H1 (cell line): ENCODE measurements at regions not wholly inside any gene's neighbourhood (a gene's known extent, or its start where the extent isn't known, plus 50 kb on each side); places are given as distances from the start of the nearest gene placed in this dataset.
"Not testable (repeated sequence)": the region's sequence is repeated elsewhere in the genome, so short reads cannot be mapped to it uniquely, and the experiment has no call there.

Experiments used
- CTCF ChIA-PET: fragments of 300-600 bp; sonication (Branson Sonifier 250); formaldehyde crosslinking; loops from one replicate; lab custom pipeline; 2021; ENCODE audit not compliant: partially characterized antibody; lab: Charles Lee
- POLR2A ChIA-PET: fragments of 300-600 bp; sonication (Branson Sonifier 250); formaldehyde crosslinking; loops from one replicate; lab custom pipeline; 2021; ENCODE audit warnings: inconsistent platforms; ENCODE audit not compliant: partially characterized antibody; lab: Charles Lee
- DNase-seq, 2 experiments: peaks; one replicate each; pipeline versions ENCODE4 v3.0.0 to v3.0.0-alpha.2; 2010 to 2022; ENCODE audit warnings: low spot score in 2 of 2, low read depth in 1 of 2, mixed read lengths in 1 of 2
- FAIRE-seq: peaks from 2 replicates; lab custom pipeline; 2011; peaks lifted over from hg19 to GRCh38; lab: Jason Lieb, UNC
- H2AFZ ChIP-seq: 2 replicates; pipeline ENCODE4 v1.8.1; 2012; ENCODE audit warnings: low read length, inconsistent platforms
- H2AK5ac ChIP-seq: 2 replicates; pipeline ENCODE4 v1.6.1; 2013; ENCODE audit warnings: low read depth, low read length
- H2BK120ac ChIP-seq: replicated peaks from 2 replicates; pipeline ENCODE3; 2013; ENCODE audit warnings: low read depth, low read length, inconsistent platforms
- H2BK12ac ChIP-seq: 2 replicates; pipeline ENCODE4 v1.6.1; 2013; ENCODE audit warnings: low read depth, low read length
- H2BK15ac ChIP-seq: 2 replicates; pipeline ENCODE4 v1.6.1; 2013; ENCODE audit warnings: low read length
- H2BK20ac ChIP-seq: 2 replicates; pipeline ENCODE4 v1.6.1; 2013; ENCODE audit warnings: low read length
- H2BK5ac ChIP-seq: 2 replicates; pipeline ENCODE4 v1.6.1; 2013; ENCODE audit warnings: low read depth, low read length
- H3K14ac ChIP-seq: 2 replicates; pipeline ENCODE4 v1.6.1; 2013; ENCODE audit warnings: inconsistent platforms; ENCODE audit not compliant: insufficient read length
- H3K18ac ChIP-seq: 2 replicates; pipeline ENCODE4 v1.6.1; 2013; ENCODE audit warnings: low read length; ENCODE audit errors: extremely low read depth
- H3K23ac ChIP-seq: 2 replicates; pipeline ENCODE4 v1.6.1; 2013; ENCODE audit warnings: inconsistent platforms; ENCODE audit not compliant: insufficient read length
- H3K23me2 ChIP-seq: 2 replicates; pipeline ENCODE4 v1.6.1; 2013; ENCODE audit warnings: low read depth, low read length
- H3K27ac ChIP-seq: 2 replicates; pipeline ENCODE4 v1.6.1; 2011; ENCODE audit warnings: low read depth, low read length, inconsistent platforms
- H3K27me3 ChIP-seq, 4 experiments: replicated peaks in 1 of 4; 1 replicate in 1 of 4; 2 replicates in 3 of 4; pipeline versions ENCODE4 v1.6.1 to v1.8.1; 2011 to 2013; ENCODE audit warnings: low read length in 3 of 4, mild to moderate bottlenecking in 3 of 4, inconsistent platforms in 2 of 4, mixed read lengths in 2 of 4, moderate library complexity in 1 of 4; ENCODE audit not compliant: control insufficient read depth in 3 of 4, insufficient read depth in 3 of 4; ENCODE audit errors: extremely low read depth in 1 of 4
- H3K36me3 ChIP-seq, 4 experiments: 2 replicates each; pipeline versions ENCODE4 v1.6.1 to v1.8.1; 2011 to 2013; ENCODE audit warnings: mild to moderate bottlenecking in 4 of 4, low read length in 3 of 4, moderate library complexity in 2 of 4, control low read depth in 1 of 4, inconsistent platforms in 1 of 4; ENCODE audit not compliant: insufficient read depth in 4 of 4, control insufficient read depth in 2 of 4
- H3K4ac ChIP-seq: replicated peaks from 2 replicates; pipeline ENCODE3; 2013; ENCODE audit warnings: low read length, low read depth, mixed read lengths, inconsistent platforms; ENCODE audit not compliant: insufficient read length
- H3K4me1 ChIP-seq, 4 experiments: replicated peaks in 1 of 4; 1 replicate in 1 of 4; 2 replicates in 3 of 4; pipeline versions ENCODE4 v1.6.1 to v1.8.1; 2011 to 2013; ENCODE audit warnings: low read length in 3 of 4, inconsistent platforms in 2 of 4, mixed read lengths in 1 of 4; ENCODE audit not compliant: insufficient read depth in 4 of 4, control insufficient read depth in 3 of 4
- H3K4me2 ChIP-seq, 2 experiments: 2 replicates each; pipeline versions ENCODE4 v1.6.1 to v1.8.1; 2011 to 2013; ENCODE audit warnings: low read depth in 2 of 2, low read length in 2 of 2, control low read depth in 1 of 2, inconsistent platforms in 1 of 2, mild to moderate bottlenecking in 1 of 2; ENCODE audit not compliant: insufficient read depth in 1 of 2
- H3K4me3 ChIP-seq, 4 experiments: fragments of 200-600, 300-600 bp in 1 of 4; sonication (generic), shearing (Covaris generic), sonication (Bioruptor Twin) in 1 of 4; 2 replicates each; pipeline versions ENCODE4 v1.5.1 to v1.8.1; 2011 to 2016; ENCODE audit warnings: low read length in 4 of 4, low read depth in 3 of 4, control low read depth in 2 of 4, inconsistent platforms in 2 of 4, mild to moderate bottlenecking in 2 of 4, mixed read lengths in 1 of 4, moderate library complexity in 1 of 4; ENCODE audit not compliant: insufficient read depth in 2 of 4; ENCODE audit errors: extremely low read depth in 1 of 4
- H3K56ac ChIP-seq: replicated peaks from 2 replicates; pipeline ENCODE3; 2013; ENCODE audit warnings: low read depth, mild to moderate bottlenecking, mixed read lengths, low read length, inconsistent platforms; ENCODE audit not compliant: insufficient read length
- H3K79me1 ChIP-seq: 2 replicates; pipeline ENCODE4 v1.6.1; 2013; ENCODE audit warnings: low read depth, low read length, control low read depth
- H3K79me2 ChIP-seq, 2 experiments: 2 replicates each; pipeline versions ENCODE4 v1.6.1 to v1.8.1; 2012 to 2013; ENCODE audit warnings: low read length in 2 of 2, mild to moderate bottlenecking in 2 of 2, inconsistent platforms in 1 of 2; ENCODE audit not compliant: insufficient read depth in 2 of 2, control insufficient read depth in 1 of 2
- H3K9ac ChIP-seq, 4 experiments: replicated peaks in 1 of 4; 1 replicate in 1 of 4; 2 replicates in 3 of 4; pipeline versions ENCODE4 v1.6.1 to v1.8.1; 2011 to 2013; ENCODE audit warnings: low read depth in 3 of 4, low read length in 3 of 4, control low read depth in 2 of 4, mild to moderate bottlenecking in 2 of 4, moderate library complexity in 2 of 4, inconsistent platforms in 1 of 4; ENCODE audit errors: extremely low read depth in 1 of 4
- H3K9me3 ChIP-seq, 2 experiments: 2 replicates each; pipeline versions ENCODE4 v1.6.1 to v1.8.1; 2012 to 2013; ENCODE audit warnings: mild to moderate bottlenecking in 2 of 2, moderate library complexity in 2 of 2, control low read depth in 1 of 2, inconsistent platforms in 1 of 2, low read depth in 1 of 2, low read length in 1 of 2, mixed read lengths in 1 of 2; ENCODE audit not compliant: insufficient read depth in 2 of 2
- H4K20me1 ChIP-seq, 2 experiments: replicated peaks in 1 of 2; 2 replicates each; pipeline versions ENCODE3 to v1.8.1; 2011 to 2013; ENCODE audit warnings: inconsistent platforms in 2 of 2, low read length in 2 of 2, mild to moderate bottlenecking in 1 of 2; ENCODE audit not compliant: insufficient read depth in 2 of 2, control insufficient read depth in 1 of 2
- H4K5ac ChIP-seq: 2 replicates; pipeline ENCODE4 v1.6.1; 2013; ENCODE audit warnings: low read length, low read depth, mixed read lengths, inconsistent platforms; ENCODE audit not compliant: insufficient read length
- H4K8ac ChIP-seq: 2 replicates; pipeline ENCODE4 v1.8.0; 2013; ENCODE audit warnings: mild to moderate bottlenecking, moderate library complexity, low read length, inconsistent platforms; ENCODE audit not compliant: insufficient read depth; ENCODE audit errors: extremely low read depth
- H4K91ac ChIP-seq: replicated peaks from 2 replicates; pipeline ENCODE3; 2013; ENCODE audit warnings: low read length, mixed read lengths, inconsistent platforms; ENCODE audit not compliant: insufficient read length
- WGBS, 2 experiments: shearing (Covaris generic) in 1 of 2; methylation state at CpG; one replicate each; pipeline versions ENCODE4 v1.1.6 to v1.1.7; 2013 to 2015; ENCODE audit warnings: low lambda C conversion rate in 2 of 2, mixed read lengths in 2 of 2, inconsistent platforms in 1 of 2, low coverage in 1 of 2, missing lambda C conversion rate in 1 of 2; ENCODE audit not compliant: insufficient replicate concordance in 2 of 2, insufficient coverage in 1 of 2, insufficient read length in 1 of 2; ENCODE audit errors: extremely low coverage in 1 of 2, missing lambda C conversion rate in 1 of 2; 5-methylcytosine and 5-hydroxymethylcytosine counted together

DNA sequence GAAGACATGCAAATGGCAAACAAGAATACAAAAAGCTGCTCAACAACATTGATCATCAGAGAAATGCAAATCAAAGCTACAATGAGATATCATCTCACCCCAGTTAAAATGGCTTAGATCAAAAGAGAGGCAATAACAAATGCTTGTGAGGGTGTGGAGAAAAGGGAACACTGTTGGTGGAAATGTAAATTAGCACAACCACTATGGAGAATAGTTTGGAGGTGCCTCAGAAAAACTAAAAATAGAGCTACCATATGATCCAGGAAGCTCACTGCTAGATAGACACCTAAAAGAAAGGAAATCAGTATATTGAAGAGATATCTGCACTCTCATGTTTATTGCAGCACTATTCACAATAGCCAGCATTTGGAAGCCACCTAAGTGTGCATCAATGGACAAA, 108.0 kb upstream of the RANBP3L start:
- H4K91ac ChIP-seq, H2BK120ac ChIP-seq, H2AFZ ChIP-seq, H3K4me2 ChIP-seq, DNase-seq, POLR2A ChIA-PET, H3K79me1 ChIP-seq, H3K4me3 ChIP-seq, H4K20me1 ChIP-seq, H3K79me2 ChIP-seq, H2AK5ac ChIP-seq, H3K14ac ChIP-seq, H3K18ac ChIP-seq, H2BK5ac ChIP-seq, H3K9ac ChIP-seq, H3K4me1 ChIP-seq, H3K27ac ChIP-seq, H2BK15ac ChIP-seq, H2BK20ac ChIP-seq, H2BK12ac ChIP-seq, H3K27me3 ChIP-seq, H3K36me3 ChIP-seq, H3K23me2 ChIP-seq, H3K4ac ChIP-seq, H3K9me3 ChIP-seq, H3K23ac ChIP-seq, H4K5ac ChIP-seq, H4K8ac ChIP-seq, FAIRE-seq, H3K56ac ChIP-seq: not testable (repeated sequence)
- CTCF ChIA-PET: interaction anchor here (0.8 to 1.2 kb wide), 7 partner anchors 19 to 287 kb away, joined by 3 to 7 read pairs (median 3); partner anchors contain the start of gene NADK2

DNA sequence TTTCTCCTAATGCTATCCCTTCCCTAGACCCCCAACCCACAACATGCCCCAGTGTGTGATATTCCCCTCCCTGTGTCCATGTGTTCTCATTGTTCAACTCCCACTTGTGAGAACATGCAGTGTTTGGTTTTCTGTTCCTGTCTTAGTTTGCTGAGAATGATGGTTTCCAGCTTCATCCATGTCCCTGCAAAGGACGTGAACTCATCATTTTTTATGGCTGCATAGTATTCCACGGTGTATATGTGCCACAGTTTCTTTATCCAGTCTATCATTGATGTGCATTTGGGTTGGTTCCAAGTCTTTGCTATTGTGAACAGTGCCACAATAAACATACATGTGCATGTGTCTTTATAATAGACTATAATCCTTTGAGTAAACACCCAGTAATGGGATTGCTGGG, 109.0 kb upstream of the RANBP3L start:
- H3K9me3 ChIP-seq, H2BK20ac ChIP-seq, H3K4me2 ChIP-seq, H3K4me1 ChIP-seq, H2BK12ac ChIP-seq, H2BK15ac ChIP-seq, H3K14ac ChIP-seq, H3K23me2 ChIP-seq, H3K36me3 ChIP-seq, H3K4me3 ChIP-seq, H3K23ac ChIP-seq, H3K79me1 ChIP-seq, H3K27ac ChIP-seq, H3K9ac ChIP-seq, H4K20me1 ChIP-seq, H4K8ac ChIP-seq, H3K56ac ChIP-seq, H2BK5ac ChIP-seq, H2AFZ ChIP-seq, H2AK5ac ChIP-seq, H3K27me3 ChIP-seq, CTCF ChIA-PET, H4K91ac ChIP-seq, FAIRE-seq, H4K5ac ChIP-seq, H3K18ac ChIP-seq, H3K79me2 ChIP-seq, DNase-seq, H3K4ac ChIP-seq, H2BK120ac ChIP-seq, POLR2A ChIA-PET: not testable (repeated sequence)
- WGBS, 2 experiments: 94% methylated on average over 2 of the region's 2 CpGs; no CpG with 5 or more reads in 1 of the 2 experiments
